H9 (cell line): ENCODE measurements at regions not wholly inside any gene's neighbourhood (a gene's known extent, or its start where the extent isn't known, plus 50 kb on each side); places are given as distances from the start of the nearest gene placed in this dataset.

Source experiments
- DNase-seq: peaks from one replicate; pipeline ENCODE4 v3.0.0-alpha.2; 2017
- H2AFZ ChIP-seq: one replicate; pipeline ENCODE4 v1.6.1; 2013; ENCODE audit warnings: mild to moderate bottlenecking, low read length, control low read depth, moderate library complexity
- H2AK5ac ChIP-seq: 2 replicates; pipeline ENCODE4 v1.6.1; 2013; ENCODE audit warnings: low read length, control low read depth, mixed read lengths; ENCODE audit not compliant: insufficient read length
- H2BK120ac ChIP-seq: one replicate; pipeline ENCODE4 v1.6.1; 2013; ENCODE audit warnings: low read depth, mild to moderate bottlenecking, low read length, control low read depth, inconsistent platforms; ENCODE audit not compliant: poor library complexity, severe bottlenecking
- H2BK12ac ChIP-seq: 2 replicates; pipeline ENCODE4 v1.6.1; 2013; ENCODE audit warnings: low read length, control low read depth, mixed read lengths, low read depth; ENCODE audit not compliant: insufficient read length
- H2BK15ac ChIP-seq: 2 replicates; pipeline ENCODE4 v1.6.1; 2013; ENCODE audit warnings: low read depth, low read length, control low read depth
- H2BK20ac ChIP-seq: one replicate; pipeline ENCODE4 v1.6.1; 2013; ENCODE audit warnings: low read depth, mild to moderate bottlenecking, low read length, control low read depth, inconsistent platforms; ENCODE audit not compliant: poor library complexity, severe bottlenecking
- H2BK5ac ChIP-seq: 2 replicates; pipeline ENCODE4 v1.6.1; 2013; ENCODE audit warnings: low read length, control low read depth, mixed read lengths; ENCODE audit not compliant: insufficient read length
- H3K14ac ChIP-seq: 2 replicates; pipeline ENCODE4 v1.6.1; 2013; ENCODE audit warnings: low read length, control low read depth; ENCODE audit not compliant: insufficient read depth
- H3K18ac ChIP-seq: 2 replicates; pipeline ENCODE4 v1.6.1; 2013; ENCODE audit warnings: low read depth, mild to moderate bottlenecking, mixed read lengths, low read length, control low read depth; ENCODE audit not compliant: insufficient read length
- H3K23ac ChIP-seq: 2 replicates; pipeline ENCODE4 v1.6.1; 2013; ENCODE audit warnings: low read length, control low read depth, mixed read lengths, low read depth; ENCODE audit not compliant: insufficient read length
- H3K23me2 ChIP-seq: 2 replicates; pipeline ENCODE4 v1.6.1; 2013; ENCODE audit warnings: low read depth, mild to moderate bottlenecking, mixed read lengths, low read length, control low read depth; ENCODE audit not compliant: insufficient read length, poor library complexity, severe bottlenecking
- H3K27ac ChIP-seq: 2 replicates; pipeline ENCODE4 v1.5.1; 2013; ENCODE audit warnings: low read length, control low read depth, mixed read lengths, low read depth; ENCODE audit not compliant: insufficient read length
- H3K27me3 ChIP-seq: 2 replicates; pipeline ENCODE4 v1.6.1; 2013; ENCODE audit warnings: low read length, control low read depth, inconsistent platforms; ENCODE audit not compliant: insufficient read depth
- H3K4ac ChIP-seq: 2 replicates; pipeline ENCODE4 v1.6.1; 2013; ENCODE audit warnings: low read depth, mild to moderate bottlenecking, control low read depth, inconsistent platforms, low read length, moderate library complexity
- H3K4me1 ChIP-seq: 2 replicates; pipeline ENCODE4 v1.6.1; 2013; ENCODE audit warnings: low read length, control low read depth, inconsistent platforms; ENCODE audit not compliant: insufficient read depth
- H3K4me2 ChIP-seq: 2 replicates; pipeline ENCODE4 v1.6.1; 2013; ENCODE audit warnings: low read length, control low read depth, mixed read lengths; ENCODE audit not compliant: insufficient read length, insufficient read depth
- H3K56ac ChIP-seq: 2 replicates; pipeline ENCODE4 v1.6.1; 2013; ENCODE audit warnings: low read depth, mild to moderate bottlenecking, mixed read lengths, low read length, control low read depth; ENCODE audit not compliant: insufficient read length
- H3K79me1 ChIP-seq: 2 replicates; pipeline ENCODE4 v1.6.1; 2013; ENCODE audit warnings: low read depth, mild to moderate bottlenecking, moderate library complexity, low read length, control low read depth, inconsistent platforms; ENCODE audit not compliant: insufficient read depth, poor library complexity, severe bottlenecking
- H3K79me2 ChIP-seq: 2 replicates; pipeline ENCODE4 v1.6.1; 2013; ENCODE audit warnings: low read length, control low read depth, inconsistent platforms; ENCODE audit not compliant: insufficient read depth
- H3K9ac ChIP-seq: 2 replicates; pipeline ENCODE4 v1.6.1; 2013; ENCODE audit warnings: low read length, control low read depth, mixed read lengths; ENCODE audit not compliant: insufficient read length; ENCODE audit errors: extremely low read depth
- H3K9me3 ChIP-seq: one replicate; pipeline ENCODE4 v1.6.1; 2013; ENCODE audit warnings: low read depth, low read length, inconsistent platforms; ENCODE audit not compliant: control insufficient read depth
- H3T11ph ChIP-seq: one replicate; pipeline ENCODE4 v1.6.1; 2013; ENCODE audit warnings: mild to moderate bottlenecking, low read length, control low read depth, inconsistent platforms
- H4K20me1 ChIP-seq: one replicate; pipeline ENCODE4 v1.6.1; 2013; ENCODE audit not compliant: control insufficient read depth, insufficient read length, insufficient read depth
- H4K5ac ChIP-seq: 2 replicates; pipeline ENCODE4 v1.6.1; 2013; ENCODE audit warnings: low read depth, mild to moderate bottlenecking, mixed read lengths, low read length, control low read depth; ENCODE audit not compliant: insufficient read length
- H4K8ac ChIP-seq: replicated peaks from 2 replicates; pipeline ENCODE4 v1.6.1; 2013; ENCODE audit warnings: low read length, control low read depth, mixed read lengths, low read depth; ENCODE audit not compliant: insufficient read length
- H4K91ac ChIP-seq: 2 replicates; pipeline ENCODE4 v1.6.1; 2013; ENCODE audit warnings: low read depth, mild to moderate bottlenecking, moderate library complexity, mixed read lengths, low read length, control low read depth; ENCODE audit not compliant: insufficient read length
- H3K27ac Mint-ChIP-seq, 3 experiments: 2 replicates in 2 of 3; 3 replicates in 1 of 3; pipeline ENCODE4 v1.8.0; 2020 to 2021; ENCODE audit warnings: mixed read lengths in 3 of 3, mild to moderate bottlenecking in 1 of 3, moderate library complexity in 1 of 3
- H3K27me3 Mint-ChIP-seq: 2 replicates; pipeline ENCODE4 v1.8.0; 2021; ENCODE audit warnings: low read depth, mild to moderate bottlenecking, moderate library complexity, mixed read lengths
- H3K36me3 Mint-ChIP-seq, 3 experiments: 2 replicates in 2 of 3; 3 replicates in 1 of 3; pipeline ENCODE4 v1.8.0; 2020 to 2021; ENCODE audit warnings: low read depth in 3 of 3, mixed read lengths in 3 of 3; ENCODE audit not compliant: insufficient read depth in 1 of 3
- H3K4me1 Mint-ChIP-seq, 2 experiments: 2 replicates each; pipeline ENCODE4 v1.8.0; 2020; ENCODE audit warnings: mixed read lengths in 2 of 2
- H3K4me3 Mint-ChIP-seq, 2 experiments: 2 replicates in 1 of 2; 3 replicates in 1 of 2; pipeline ENCODE4 v1.8.0; 2020 to 2021; ENCODE audit warnings: mild to moderate bottlenecking in 2 of 2, mixed read lengths in 2 of 2, moderate library complexity in 1 of 2
- H3K9me3 Mint-ChIP-seq, 2 experiments: 2 replicates in 1 of 2; 3 replicates in 1 of 2; pipeline ENCODE4 v1.8.0; 2020; ENCODE audit warnings: mild to moderate bottlenecking in 2 of 2, mixed read lengths in 2 of 2, moderate library complexity in 1 of 2
- WGBS: extraction: QIAGEN DNeasy Blood & Tissue Kit; methylation state at CpG from one replicate; pipeline ENCODE4 v1.1.7; 2013; ENCODE audit warnings: missing lambda C conversion rate, low lambda C conversion rate, mixed read lengths; ENCODE audit not compliant: insufficient read length; ENCODE audit errors: extremely low coverage; 5-methylcytosine and 5-hydroxymethylcytosine counted together
- TF ChIP-seq, protein P1 (sequence below): fragments of 200-600 bp; sonication (generic); conservative IDR thresholded peaks from 3 replicates; pipeline ENCODE4 v1.8.0; 2021; ENCODE audit warnings: antibody characterized with exemption, mild to moderate bottlenecking

DNA sequence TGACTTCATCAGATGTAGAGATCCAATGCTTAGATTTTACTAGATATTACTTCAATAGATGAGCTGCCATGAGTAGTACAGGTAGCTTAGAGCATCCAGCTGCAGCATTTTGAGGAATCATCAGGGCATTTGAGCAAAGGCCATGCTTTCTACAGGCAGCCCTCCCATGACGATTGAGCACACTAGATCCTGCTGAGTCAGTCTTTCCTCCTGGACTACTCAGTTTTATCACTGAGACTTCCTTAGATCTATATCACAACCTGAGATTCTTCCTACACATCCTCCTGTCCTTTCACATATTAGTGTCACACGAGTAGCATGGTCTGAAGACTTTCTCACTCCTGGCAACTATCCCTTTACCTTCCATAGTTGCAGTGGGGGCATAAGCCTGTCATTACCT, 1401.8 kb downstream of the FSCB start:
- Histone ChIP-seq H2AK5ac (no peak overlapping the region), H2BK20ac (no peak overlapping the region), H3K23me2 (no peaks in the 10 kb centered on the region), H4K8ac (no peak overlapping the region), H2AFZ (no peak overlapping the region), H2BK120ac (no peak overlapping the region), H3K9me3 (no peaks in the 10 kb centered on the region), H2BK15ac (no peak overlapping the region), H2BK12ac (no peak overlapping the region), H3T11ph (no peak overlapping the region), H3K4me1 (no peaks in the 10 kb centered on the region), H3K23ac (no peak overlapping the region), H3K4me2 (no peak overlapping the region), H3K27ac (no peak overlapping the region), H3K79me2 (no peaks in the 10 kb centered on the region), H3K18ac (no peak overlapping the region), H4K20me1 (no peaks in the 10 kb centered on the region), H3K4ac (no peak overlapping the region), H4K5ac (no peak overlapping the region), H3K27me3 (no peaks in the 10 kb centered on the region), H3K56ac (no peak overlapping the region), H3K14ac (no peak overlapping the region), H2BK5ac (no peak overlapping the region), H3K79me1 (no peaks in the 10 kb centered on the region), H4K91ac (no peak overlapping the region), H3K9ac (no peak overlapping the region)
- H3K27ac Mint-ChIP-seq: no peak overlapping the region
- H3K4me3 Mint-ChIP-seq: no peak overlapping the region
- no peaks in the 10 kb centered on the region for H3K36me3 Mint-ChIP-seq
- no CpG with 5 or more reads among the region's 2 CpGs for WGBS
- H3K27me3 Mint-ChIP-seq: no peaks in the 10 kb centered on the region
- no peaks in the 10 kb centered on the region for H3K4me1 Mint-ChIP-seq
- H3K9me3 Mint-ChIP-seq: no peaks in the 10 kb centered on the region
- TF ChIP-seq, protein P1, sequence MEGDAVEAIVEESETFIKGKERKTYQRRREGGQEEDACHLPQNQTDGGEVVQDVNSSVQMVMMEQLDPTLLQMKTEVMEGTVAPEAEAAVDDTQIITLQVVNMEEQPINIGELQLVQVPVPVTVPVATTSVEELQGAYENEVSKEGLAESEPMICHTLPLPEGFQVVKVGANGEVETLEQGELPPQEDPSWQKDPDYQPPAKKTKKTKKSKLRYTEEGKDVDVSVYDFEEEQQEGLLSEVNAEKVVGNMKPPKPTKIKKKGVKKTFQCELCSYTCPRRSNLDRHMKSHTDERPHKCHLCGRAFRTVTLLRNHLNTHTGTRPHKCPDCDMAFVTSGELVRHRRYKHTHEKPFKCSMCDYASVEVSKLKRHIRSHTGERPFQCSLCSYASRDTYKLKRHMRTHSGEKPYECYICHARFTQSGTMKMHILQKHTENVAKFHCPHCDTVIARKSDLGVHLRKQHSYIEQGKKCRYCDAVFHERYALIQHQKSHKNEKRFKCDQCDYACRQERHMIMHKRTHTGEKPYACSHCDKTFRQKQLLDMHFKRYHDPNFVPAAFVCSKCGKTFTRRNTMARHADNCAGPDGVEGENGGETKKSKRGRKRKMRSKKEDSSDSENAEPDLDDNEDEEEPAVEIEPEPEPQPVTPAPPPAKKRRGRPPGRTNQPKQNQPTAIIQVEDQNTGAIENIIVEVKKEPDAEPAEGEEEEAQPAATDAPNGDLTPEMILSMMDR: no peak
- DNase-seq: no peak
